NCI-H2081 treated with DMSO at 0.1 percent for 48 hours (cell line): ENCODE measurements at regions not wholly inside any gene's neighbourhood (a gene's known extent, or its start where the extent isn't known, plus 50 kb on each side); places are given as distances from the start of the nearest gene placed in this dataset.

ENCODE experiments used
- DNase-seq: peaks from one replicate; lab custom pipeline; 2025; lab: John Stamatoyannopoulos, UW

- no peak for DNase-seq
Measured at GRCh38 chr15:85307687-85308045, 72.7 kb upstream of the AKAP13 start.

GRCh38 chr15:85311647-85312046 lies 68.8 kb upstream of the AKAP13 start:
- DNase-seq: no peak

- no peak for DNase-seq
Measured at GRCh38 chr15:85312486-85312885, 67.9 kb upstream of the AKAP13 start.

- DNase-seq: no peak
Measured at GRCh38 chr15:85312929-85313331, 67.5 kb upstream of the AKAP13 start.

- no peak for DNase-seq
Measured at GRCh38 chr15:85313339-85313738, 67.1 kb upstream of the AKAP13 start.

GRCh38 chr15:85314146-85314545 lies 66.3 kb upstream of the AKAP13 start:
- DNase-seq: no peak

- DNase-seq: no peak
Measured at GRCh38 chr15:85314633-85315032, 65.8 kb upstream of the AKAP13 start.

- DNase-seq: no peak
Measured at GRCh38 chr15:85316244-85316934, 64.0 kb upstream of the AKAP13 start.

GRCh38 chr15:85318048-85318731 lies 62.2 kb upstream of the AKAP13 start:
- no peak for DNase-seq

GRCh38 chr15:85318732-85319076 lies 61.7 kb upstream of the AKAP13 start:
- DNase-seq: no peak

GRCh38 chr15:85324202-85324601 lies 56.2 kb upstream of the AKAP13 start:
- DNase-seq: no peak

GRCh38 chr15:85325834-85326233 lies 54.6 kb upstream of the AKAP13 start:
- DNase-seq: no peak

- no peak for DNase-seq
Measured at GRCh38 chr15:85326291-85326690, 54.1 kb upstream of the AKAP13 start.

GRCh38 chr15:85327820-85328219 lies 52.6 kb upstream of the AKAP13 start:
- no peak for DNase-seq

GRCh38 chr15:85329561-85330422 lies 50.6 kb upstream of the AKAP13 start:
- no peak for DNase-seq
